ENCODE measurements at regions not wholly inside any gene's neighbourhood (a gene's known extent, or its start where the extent isn't known, plus 50 kb on each side); places are given as distances from the start of the nearest gene placed in this dataset.

DNA sequence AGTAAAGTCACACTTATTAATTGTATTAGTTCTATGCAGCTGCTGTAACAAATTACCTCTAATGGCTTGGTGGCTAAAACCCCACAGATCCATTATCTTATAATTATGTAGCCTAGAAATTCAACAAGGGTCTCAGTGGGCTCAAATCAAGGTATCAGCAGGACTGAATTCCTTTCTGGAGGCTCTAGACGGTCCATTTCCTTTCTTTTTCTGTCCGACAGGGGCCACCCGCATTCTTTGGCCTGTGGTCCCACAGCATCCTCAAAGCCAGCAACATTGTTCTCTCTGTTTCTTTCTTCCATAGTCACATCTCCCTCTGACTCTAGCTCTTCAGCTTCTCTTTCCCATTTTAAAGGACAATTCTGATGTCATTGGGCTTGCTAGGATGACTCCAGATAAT, 276.3 kb upstream of the ZNF717 start:
- intact Hi-C loops (cut with DNase I): no loop called here
- no peak overlapping the region for H3K4me3 ChIP-seq
- no peaks in the 10 kb centered on the region for H3K9me3 ChIP-seq (replicated peaks in 1 of 3)

DNA sequence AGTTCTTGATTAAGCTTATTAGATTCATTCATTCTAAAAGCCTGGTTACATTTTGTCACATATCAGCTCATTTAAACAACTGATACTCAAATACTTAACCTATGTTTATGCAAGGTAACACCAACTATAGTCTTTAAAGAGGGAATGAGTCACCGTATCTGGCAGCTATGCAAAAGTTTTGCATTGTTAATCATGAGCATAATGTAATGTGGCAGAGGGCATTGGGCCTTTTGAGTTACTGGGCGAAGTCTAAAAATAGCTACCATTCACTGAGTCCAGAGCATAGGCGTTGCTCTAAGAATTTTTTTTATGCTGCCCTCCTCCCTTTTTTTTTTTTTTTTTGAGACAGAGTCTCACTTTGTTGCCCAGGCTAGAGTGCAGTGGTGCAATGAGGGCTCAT, 277.7 kb upstream of the ZNF717 start:
- Histone ChIP-seq H3K4me3 (no peak overlapping the region), H3K4me1 (replicated peaks in 1 of 2) (no peaks in the 10 kb centered on the region), H3K9me3 (replicated peaks in 1 of 3) (no peaks in the 10 kb centered on the region), H3K27me3 (no peaks in the 10 kb centered on the region), H3K36me3 (replicated peaks in 1 of 2) (no peaks in the 10 kb centered on the region), H3K27ac (no peak overlapping the region)
- intact Hi-C loops (cut with DNase I): no loop called here
- TF ChIP-seq, protein P1, sequence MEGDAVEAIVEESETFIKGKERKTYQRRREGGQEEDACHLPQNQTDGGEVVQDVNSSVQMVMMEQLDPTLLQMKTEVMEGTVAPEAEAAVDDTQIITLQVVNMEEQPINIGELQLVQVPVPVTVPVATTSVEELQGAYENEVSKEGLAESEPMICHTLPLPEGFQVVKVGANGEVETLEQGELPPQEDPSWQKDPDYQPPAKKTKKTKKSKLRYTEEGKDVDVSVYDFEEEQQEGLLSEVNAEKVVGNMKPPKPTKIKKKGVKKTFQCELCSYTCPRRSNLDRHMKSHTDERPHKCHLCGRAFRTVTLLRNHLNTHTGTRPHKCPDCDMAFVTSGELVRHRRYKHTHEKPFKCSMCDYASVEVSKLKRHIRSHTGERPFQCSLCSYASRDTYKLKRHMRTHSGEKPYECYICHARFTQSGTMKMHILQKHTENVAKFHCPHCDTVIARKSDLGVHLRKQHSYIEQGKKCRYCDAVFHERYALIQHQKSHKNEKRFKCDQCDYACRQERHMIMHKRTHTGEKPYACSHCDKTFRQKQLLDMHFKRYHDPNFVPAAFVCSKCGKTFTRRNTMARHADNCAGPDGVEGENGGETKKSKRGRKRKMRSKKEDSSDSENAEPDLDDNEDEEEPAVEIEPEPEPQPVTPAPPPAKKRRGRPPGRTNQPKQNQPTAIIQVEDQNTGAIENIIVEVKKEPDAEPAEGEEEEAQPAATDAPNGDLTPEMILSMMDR (IDR thresholded peaks at IDR 0.05): no peak
- no peak for TF ChIP-seq POLR2A (IDR thresholded peaks at IDR 0.05)
- 65 to 76% (median 69%) methylated on average over 3 of the region's 3 CpGs for WGBS, 4 donors
- no peak for DNase-seq

More for the DNA sequence above, 276.3 kb upstream of the ZNF717 start:
- TF ChIP-seq, protein P1 (IDR thresholded peaks at IDR 0.05): no peak
- WGBS, 4 donors: 75 to 88% (median 85%) methylated on average over 3 of the region's 3 CpGs
- DNase-seq: no peak
- H3K27ac ChIP-seq: no peak overlapping the region
- H3K27me3 ChIP-seq: no peaks in the 10 kb centered on the region
- H3K4me1 ChIP-seq (replicated peaks in 1 of 2): no peaks in the 10 kb centered on the region
- no peaks in the 10 kb centered on the region for H3K36me3 ChIP-seq (replicated peaks in 1 of 2)

DNA sequence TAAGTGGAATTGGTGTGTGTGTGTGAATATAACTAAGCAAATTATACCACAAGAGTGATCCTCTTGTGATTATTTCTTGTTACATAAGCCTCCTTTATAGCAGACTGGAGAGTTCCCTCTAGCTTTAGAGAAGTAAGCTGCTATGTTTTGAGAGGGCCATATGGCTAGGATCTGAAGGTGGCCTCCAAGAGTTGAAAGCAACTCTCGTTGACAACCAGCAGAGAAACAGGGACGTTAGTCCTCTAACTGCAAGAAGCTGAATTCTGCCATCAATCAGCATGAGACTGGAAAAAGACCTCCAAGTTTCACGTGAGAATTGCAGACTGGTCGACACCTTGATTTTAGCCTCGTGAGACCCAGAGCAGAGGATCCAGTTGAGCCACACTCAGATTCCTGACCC, 278.5 kb upstream of the ZNF717 start:
- 48 to 58% (median 55%) methylated on average over 5 of the region's 5 CpGs for WGBS, 4 donors

GRCh38 chr3:76065964-76066363, 280.6 kb upstream of the ZNF717 start:
- DNase-seq: no peak

More for the DNA sequence above, 278.5 kb upstream of the ZNF717 start:
- no peak for DNase-seq
- no peak for TF ChIP-seq POLR2A (IDR thresholded peaks at IDR 0.05)
- TF ChIP-seq, protein P1 (IDR thresholded peaks at IDR 0.05): no peak
- Histone ChIP-seq H3K9me3 (replicated peaks in 1 of 3) (no peaks in the 10 kb centered on the region), H3K36me3 (replicated peaks in 1 of 2) (no peaks in the 10 kb centered on the region), H3K27ac (no peak overlapping the region), H3K4me1 (replicated peaks in 1 of 2) (no peaks in the 10 kb centered on the region), H3K4me3 (no peak overlapping the region), H3K27me3 (no peaks in the 10 kb centered on the region)
- intact Hi-C loops (cut with DNase I): no loop called here

More at GRCh38 chr3:76065964-76066363, 280.6 kb upstream of the ZNF717 start:
- H3K27me3 ChIP-seq: no peaks in the 10 kb centered on the region
- no peak overlapping the region for H3K4me3 ChIP-seq
- intact Hi-C loops (cut with DNase I): no loop called here
- TF ChIP-seq, protein P1 (IDR thresholded peaks at IDR 0.05): no peak
- TF ChIP-seq POLR2A (IDR thresholded peaks at IDR 0.05): no peak
- H3K27ac ChIP-seq: no peak overlapping the region
- H3K36me3 ChIP-seq (replicated peaks in 1 of 2): no peaks in the 10 kb centered on the region
- H3K9me3 ChIP-seq (replicated peaks in 1 of 3): no peaks in the 10 kb centered on the region
- H3K4me1 ChIP-seq (replicated peaks in 1 of 2): no peaks in the 10 kb centered on the region
